ENCODE measurements at regions not wholly inside any gene's neighbourhood (a gene's known extent, or its start where the extent isn't known, plus 50 kb on each side); places are given as distances from the start of the nearest gene placed in this dataset.

DNA sequence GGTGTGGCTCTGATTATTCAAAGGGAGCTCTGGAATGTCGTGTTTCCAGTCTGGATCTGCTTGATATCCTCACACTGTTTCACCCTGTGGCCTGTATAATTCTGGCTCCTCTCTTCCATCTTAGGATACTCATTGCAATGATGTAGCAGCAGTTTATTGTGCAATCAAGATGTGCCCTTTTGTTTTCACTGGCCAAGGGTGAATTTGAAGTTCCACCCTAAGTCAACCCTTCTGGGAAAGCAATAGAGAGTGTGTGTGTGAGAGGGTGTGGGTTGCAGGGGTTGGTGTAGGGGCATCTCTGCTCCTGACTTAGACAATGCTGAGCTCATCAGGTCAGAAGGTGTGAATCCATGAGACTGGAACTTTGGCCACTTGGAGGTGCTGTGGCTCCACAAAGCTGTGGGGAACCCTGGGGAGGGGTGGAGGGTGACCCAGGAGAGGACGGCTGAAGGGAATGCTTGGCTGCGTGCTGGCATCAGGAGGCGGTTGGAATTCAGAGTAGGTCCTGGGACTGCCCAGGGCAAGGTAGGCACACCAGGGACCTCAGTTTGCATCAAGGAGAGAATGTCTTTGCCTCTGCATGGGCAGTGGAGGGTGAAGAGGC is 118.0 kb upstream of the PRSS58 start:
- Histone ChIP-seq H3K4me1 (ENCODE audit: control insufficient read depth in 2 of 2, insufficient read depth in 2 of 2, low read length in 2 of 2) (peaks cover 0 to 2% of the 10 kb centered on the region in 2 donors), H3K27ac (ENCODE audit: low read depth in 2 of 2, low read length in 2 of 2) (no peak overlapping the region), H3K36me3 (ENCODE audit: control insufficient read depth in 2 of 2, insufficient read depth in 2 of 2, low read length in 2 of 2) (no peaks in the 10 kb centered on the region), H3K9me3 (ENCODE audit: control insufficient read depth in 2 of 2, low read length in 2 of 2) (no peaks in the 10 kb centered on the region), H3K9ac (ENCODE audit: low read depth in 1 of 2, low read length in 2 of 2) (no peak overlapping the region), H3K27me3 (ENCODE audit: control insufficient read depth in 2 of 2, insufficient read depth in 2 of 2, low read length in 2 of 2) (no peaks in the 10 kb centered on the region), H3K4me3 (ENCODE audit: low read length in 2 of 2) (no peak overlapping the region)

DNA sequence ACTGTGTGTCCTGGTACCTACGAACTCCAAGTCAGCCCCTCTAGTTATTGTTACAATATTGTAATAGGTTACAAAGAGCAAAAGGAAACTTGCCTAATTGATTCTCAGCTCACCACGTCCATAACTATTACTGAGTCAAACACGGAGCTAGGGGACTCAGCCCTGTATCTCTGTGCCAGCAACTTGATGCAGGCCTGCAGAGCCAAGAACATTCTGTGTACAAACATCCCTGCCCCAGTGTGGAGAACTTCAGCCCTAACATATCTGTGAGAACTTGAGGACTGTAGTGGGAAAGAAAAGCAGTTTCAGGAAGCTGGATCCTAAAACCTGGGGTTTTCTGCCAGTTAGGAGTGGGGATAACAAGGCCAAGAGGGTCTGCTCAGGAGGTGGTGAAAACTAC is 114.9 kb upstream of the PRSS58 start:
- Histone ChIP-seq H3K36me3 (ENCODE audit: control insufficient read depth in 2 of 2, insufficient read depth in 2 of 2, low read length in 2 of 2) (no peaks in the 10 kb centered on the region), H3K27ac (ENCODE audit: low read depth in 2 of 2, low read length in 2 of 2) (peak overlapping the region in 1 of 2 donors; percentile 42), H3K9ac (ENCODE audit: low read depth in 1 of 2, low read length in 2 of 2) (no peak overlapping the region), H3K9me3 (ENCODE audit: control insufficient read depth in 2 of 2, low read length in 2 of 2) (no peaks in the 10 kb centered on the region), H3K4me1 (ENCODE audit: control insufficient read depth in 2 of 2, insufficient read depth in 2 of 2, low read length in 2 of 2) (peaks cover 0 to 2% of the 10 kb centered on the region in 2 donors), H3K4me3 (ENCODE audit: low read length in 2 of 2) (no peak overlapping the region), H3K27me3 (ENCODE audit: control insufficient read depth in 2 of 2, insufficient read depth in 2 of 2, low read length in 2 of 2) (no peaks in the 10 kb centered on the region)

DNA sequence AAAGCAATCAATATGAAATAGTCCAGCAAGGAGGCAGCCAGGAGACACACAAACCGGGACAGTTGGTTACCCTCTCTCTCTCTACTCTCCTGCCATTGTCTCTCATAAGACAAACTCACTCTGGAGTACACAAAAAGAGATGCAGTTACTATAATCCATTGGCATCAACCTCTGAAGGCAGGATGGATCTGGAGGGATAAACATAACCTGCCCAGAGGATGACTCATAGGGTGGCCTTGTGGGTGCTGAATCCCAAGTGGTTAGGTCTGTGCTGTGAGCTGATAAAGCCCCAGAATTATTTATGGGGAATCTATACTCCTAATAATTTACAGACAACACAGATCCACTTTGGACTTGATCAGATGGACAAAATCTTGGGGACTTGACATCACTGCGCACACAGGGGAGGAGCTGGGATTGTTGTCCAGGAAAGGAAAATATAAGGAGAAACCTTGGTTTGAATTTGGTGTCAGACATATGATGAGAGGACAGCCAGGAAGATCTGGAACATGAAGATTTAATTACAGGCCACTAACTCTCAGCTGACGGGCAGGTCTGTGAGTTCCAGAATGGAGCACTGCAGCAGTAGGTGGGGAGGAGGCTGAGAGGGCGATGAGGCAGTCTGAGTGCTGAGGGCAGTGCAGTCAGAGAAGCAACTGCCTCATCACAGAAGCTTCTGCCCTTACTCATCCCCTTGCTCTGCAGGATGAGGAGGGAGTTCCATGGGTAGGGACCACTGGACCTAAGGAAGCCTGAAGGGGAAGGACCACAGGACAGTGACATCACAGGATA is 113.9 kb upstream of the PRSS58 start:
- H3K4me1 ChIP-seq (ENCODE audit: control insufficient read depth in 2 of 2, insufficient read depth in 2 of 2, low read length in 2 of 2), result peaks cover 0 to 2% of the 10 kb centered on the region in 2 donors
- no peak overlapping the region for H3K27ac ChIP-seq (ENCODE audit: low read depth in 2 of 2, low read length in 2 of 2)
- H3K9ac ChIP-seq (ENCODE audit: low read depth in 1 of 2, low read length in 2 of 2), result no peak overlapping the region
- H3K9me3 ChIP-seq (ENCODE audit: control insufficient read depth in 2 of 2, low read length in 2 of 2), result no peaks in the 10 kb centered on the region
- H3K36me3 ChIP-seq (ENCODE audit: control insufficient read depth in 2 of 2, insufficient read depth in 2 of 2, low read length in 2 of 2), result no peaks in the 10 kb centered on the region
- no peaks in the 10 kb centered on the region for H3K27me3 ChIP-seq (ENCODE audit: control insufficient read depth in 2 of 2, insufficient read depth in 2 of 2, low read length in 2 of 2)
- no peak overlapping the region for H3K4me3 ChIP-seq (ENCODE audit: low read length in 2 of 2)

DNA sequence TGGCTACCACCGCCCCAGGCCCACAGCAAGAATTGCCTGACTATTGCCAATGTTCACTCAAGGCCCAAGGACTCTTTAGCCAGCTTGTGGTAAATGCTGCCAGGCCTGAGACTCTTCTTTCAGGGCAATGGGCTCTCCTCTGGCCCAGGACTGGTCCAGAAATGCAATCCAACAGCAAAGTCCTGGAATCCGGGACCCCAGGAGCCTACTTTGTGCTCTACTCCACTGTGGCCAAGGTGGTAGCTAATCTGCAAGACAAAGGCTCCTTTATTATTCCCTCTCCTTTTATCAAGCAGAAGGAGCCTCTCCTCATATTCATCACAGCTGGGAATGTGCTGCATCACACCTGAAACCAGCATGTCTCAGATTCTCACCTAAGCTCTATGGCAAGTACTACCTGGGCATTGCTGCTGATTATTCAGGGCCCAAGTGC is 107.6 kb upstream of the PRSS58 start:
- Histone ChIP-seq H3K4me3 (ENCODE audit: low read length in 2 of 2) (no peak overlapping the region), H3K4me1 (ENCODE audit: control insufficient read depth in 2 of 2, insufficient read depth in 2 of 2, low read length in 2 of 2) (no peaks in the 10 kb centered on the region), H3K27ac (ENCODE audit: low read depth in 2 of 2, low read length in 2 of 2) (no peak overlapping the region), H3K27me3 (ENCODE audit: control insufficient read depth in 2 of 2, insufficient read depth in 2 of 2, low read length in 2 of 2) (no peaks in the 10 kb centered on the region), H3K9ac (ENCODE audit: low read depth in 1 of 2, low read length in 2 of 2) (no peak overlapping the region), H3K36me3 (ENCODE audit: control insufficient read depth in 2 of 2, insufficient read depth in 2 of 2, low read length in 2 of 2) (no peaks in the 10 kb centered on the region), H3K9me3 (ENCODE audit: control insufficient read depth in 2 of 2, low read length in 2 of 2) (no peaks in the 10 kb centered on the region)

DNA sequence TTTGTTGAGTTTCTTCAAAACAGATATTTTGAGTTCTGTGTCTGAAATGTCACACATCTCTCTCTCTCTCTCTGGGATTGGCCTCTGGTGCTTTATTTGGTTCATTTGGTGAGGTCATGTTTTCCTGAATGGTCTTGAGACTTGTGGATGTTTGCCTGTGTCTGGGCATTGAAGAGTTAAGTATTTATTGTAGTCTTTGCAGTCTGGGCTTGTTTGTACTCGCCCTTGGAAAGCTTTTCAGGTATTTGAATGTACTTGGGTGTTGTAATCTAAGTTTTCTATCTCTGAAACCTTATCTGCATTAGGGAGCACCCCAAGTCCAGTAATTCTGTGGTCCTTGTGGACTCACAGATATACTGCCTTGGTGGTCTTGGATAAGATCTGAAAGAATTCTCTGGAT is 106.7 kb upstream of the PRSS58 start:
- H3K4me1 ChIP-seq (ENCODE audit: control insufficient read depth in 2 of 2, insufficient read depth in 2 of 2, low read length in 2 of 2), result no peaks in the 10 kb centered on the region
- H3K36me3 ChIP-seq (ENCODE audit: control insufficient read depth in 2 of 2, insufficient read depth in 2 of 2, low read length in 2 of 2), result no peaks in the 10 kb centered on the region
- H3K4me3 ChIP-seq (ENCODE audit: low read length in 2 of 2), result no peak overlapping the region

DNA sequence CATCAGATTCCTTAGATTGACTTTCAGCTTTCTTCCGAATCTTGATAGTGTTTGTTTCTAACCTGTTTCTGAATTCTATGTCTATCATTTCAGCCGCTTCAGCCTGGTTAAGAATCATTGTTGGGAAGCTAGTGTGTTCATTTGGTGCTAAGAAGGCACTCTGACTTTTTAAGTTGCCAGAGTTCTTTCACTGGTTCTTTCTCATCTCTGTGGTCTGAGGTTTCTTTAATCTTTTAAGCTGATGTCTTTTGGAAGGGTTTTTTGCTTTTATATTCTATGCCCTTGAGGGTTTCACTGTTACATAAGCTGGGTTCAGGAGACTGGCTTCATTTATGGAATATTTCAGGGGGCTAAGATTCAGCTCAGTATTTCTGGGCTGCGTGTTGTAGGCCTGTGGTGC is 104.5 kb upstream of the PRSS58 start:
- Histone ChIP-seq H3K4me1 (ENCODE audit: control insufficient read depth in 2 of 2, insufficient read depth in 2 of 2, low read length in 2 of 2) (peaks cover 0 to 6% of the 10 kb centered on the region in 2 donors), H3K9ac (ENCODE audit: low read depth in 1 of 2, low read length in 2 of 2) (no peak overlapping the region), H3K9me3 (ENCODE audit: control insufficient read depth in 2 of 2, low read length in 2 of 2) (no peaks in the 10 kb centered on the region), H3K27me3 (ENCODE audit: control insufficient read depth in 2 of 2, insufficient read depth in 2 of 2, low read length in 2 of 2) (no peaks in the 10 kb centered on the region), H3K4me3 (ENCODE audit: low read length in 2 of 2) (no peak overlapping the region), H3K27ac (ENCODE audit: low read depth in 2 of 2, low read length in 2 of 2) (no peak overlapping the region), H3K36me3 (ENCODE audit: control insufficient read depth in 2 of 2, insufficient read depth in 2 of 2, low read length in 2 of 2) (no peaks in the 10 kb centered on the region)

More for the DNA sequence above, 106.7 kb upstream of the PRSS58 start:
- Histone ChIP-seq H3K9me3 (ENCODE audit: control insufficient read depth in 2 of 2, low read length in 2 of 2) (no peaks in the 10 kb centered on the region), H3K27me3 (ENCODE audit: control insufficient read depth in 2 of 2, insufficient read depth in 2 of 2, low read length in 2 of 2) (no peaks in the 10 kb centered on the region), H3K27ac (ENCODE audit: low read depth in 2 of 2, low read length in 2 of 2) (no peak overlapping the region), H3K9ac (ENCODE audit: low read depth in 1 of 2, low read length in 2 of 2) (no peak overlapping the region)

DNA sequence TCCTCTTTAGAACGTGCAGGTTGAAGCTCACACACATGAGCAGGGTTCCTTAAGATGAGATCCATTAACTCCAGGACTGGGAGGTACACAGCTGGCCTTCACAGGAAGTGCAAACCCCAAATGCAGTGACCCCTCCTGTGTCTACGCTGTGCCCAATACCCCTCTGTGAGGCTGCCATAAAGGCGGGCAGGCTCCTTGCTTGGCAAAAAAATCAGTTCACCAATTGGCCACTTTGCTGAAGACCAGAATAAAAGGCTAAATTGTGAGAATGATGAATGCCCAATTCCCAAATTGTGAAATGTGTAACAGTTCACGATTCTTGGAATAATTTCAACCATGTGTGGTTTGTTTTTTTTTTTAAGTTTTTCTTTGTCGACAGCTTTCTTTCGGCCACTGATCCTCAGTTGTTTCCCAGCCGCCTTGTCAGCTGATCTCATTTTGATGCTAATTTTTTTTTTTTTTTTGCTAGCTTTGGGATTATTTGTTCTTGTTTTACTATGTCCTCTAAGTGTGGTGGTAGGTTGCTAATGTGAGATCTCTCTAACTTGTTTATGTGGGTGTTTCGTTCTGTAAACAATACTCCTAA is 101.9 kb upstream of the PRSS58 start:
- Histone ChIP-seq H3K9ac (ENCODE audit: low read depth in 1 of 2, low read length in 2 of 2) (no peak overlapping the region), H3K27me3 (ENCODE audit: control insufficient read depth in 2 of 2, insufficient read depth in 2 of 2, low read length in 2 of 2) (no peaks in the 10 kb centered on the region), H3K4me1 (ENCODE audit: control insufficient read depth in 2 of 2, insufficient read depth in 2 of 2, low read length in 2 of 2) (peaks cover 2 to 6% of the 10 kb centered on the region in 2 donors), H3K9me3 (ENCODE audit: control insufficient read depth in 2 of 2, low read length in 2 of 2) (no peaks in the 10 kb centered on the region), H3K27ac (ENCODE audit: low read depth in 2 of 2, low read length in 2 of 2) (no peak overlapping the region), H3K36me3 (ENCODE audit: control insufficient read depth in 2 of 2, insufficient read depth in 2 of 2, low read length in 2 of 2) (no peaks in the 10 kb centered on the region), H3K4me3 (ENCODE audit: low read length in 2 of 2) (no peak overlapping the region)

DNA sequence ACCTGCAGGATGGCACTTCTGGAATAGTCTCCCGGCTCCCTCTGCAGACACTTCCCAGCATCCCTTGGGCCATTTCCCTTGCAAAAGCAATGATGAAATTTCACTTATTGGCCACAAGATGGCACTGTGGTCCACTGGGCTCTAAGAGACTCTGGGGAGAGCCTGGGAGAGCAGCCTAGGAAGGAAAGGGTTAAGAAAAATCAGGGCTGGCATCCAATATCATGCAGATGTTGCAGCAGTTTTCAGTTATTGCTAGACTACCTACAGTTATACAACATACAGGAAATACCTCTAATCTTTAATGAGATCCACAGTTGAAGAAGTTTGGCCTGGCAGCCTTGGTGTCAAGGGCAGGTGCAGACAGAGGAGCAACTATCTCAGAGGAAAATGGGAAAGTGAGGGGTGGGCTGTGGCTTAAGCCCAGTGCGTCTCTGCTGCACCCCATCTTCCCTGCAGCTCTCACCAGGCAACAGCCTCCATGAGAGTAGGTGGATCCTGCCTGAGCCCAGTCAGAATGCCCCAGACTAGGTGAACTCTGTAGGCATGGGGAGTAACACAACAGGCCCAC is 100.2 kb upstream of the PRSS58 start:
- Histone ChIP-seq H3K27ac (ENCODE audit: low read depth in 2 of 2, low read length in 2 of 2) (no peak overlapping the region), H3K36me3 (ENCODE audit: control insufficient read depth in 2 of 2, insufficient read depth in 2 of 2, low read length in 2 of 2) (no peaks in the 10 kb centered on the region), H3K27me3 (ENCODE audit: control insufficient read depth in 2 of 2, insufficient read depth in 2 of 2, low read length in 2 of 2) (no peaks in the 10 kb centered on the region), H3K4me1 (ENCODE audit: control insufficient read depth in 2 of 2, insufficient read depth in 2 of 2, low read length in 2 of 2) (peaks cover 2 to 6% of the 10 kb centered on the region in 2 donors), H3K9ac (ENCODE audit: low read depth in 1 of 2, low read length in 2 of 2) (no peak overlapping the region), H3K9me3 (ENCODE audit: control insufficient read depth in 2 of 2, low read length in 2 of 2) (no peaks in the 10 kb centered on the region), H3K4me3 (ENCODE audit: low read length in 2 of 2) (no peak overlapping the region)

DNA sequence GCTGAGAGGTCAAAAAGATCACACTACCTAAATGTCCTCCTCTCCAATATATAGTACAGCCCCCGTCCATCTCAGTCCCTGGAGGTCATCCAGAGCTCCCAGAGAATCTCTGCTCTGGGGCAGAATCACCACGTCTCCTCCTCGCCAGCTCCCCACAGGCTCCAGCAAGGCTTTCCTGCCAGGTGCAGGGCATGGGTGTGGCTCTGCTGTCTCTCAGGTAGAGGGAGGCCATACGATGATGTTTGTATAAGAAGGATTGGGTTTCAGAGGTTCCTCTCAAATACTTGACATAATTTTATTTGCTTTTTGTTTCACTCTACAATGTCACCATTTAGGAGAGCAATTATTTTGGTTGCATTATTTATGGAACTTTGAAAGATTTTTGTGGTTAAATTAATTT is 98.3 kb upstream of the PRSS58 start:
- H3K27ac ChIP-seq (ENCODE audit: low read depth in 2 of 2, low read length in 2 of 2), result no peak overlapping the region
- no peaks in the 10 kb centered on the region for H3K9me3 ChIP-seq (ENCODE audit: control insufficient read depth in 2 of 2, low read length in 2 of 2)
- H3K36me3 ChIP-seq (ENCODE audit: control insufficient read depth in 2 of 2, insufficient read depth in 2 of 2, low read length in 2 of 2), result no peaks in the 10 kb centered on the region
- no peaks in the 10 kb centered on the region for H3K27me3 ChIP-seq (ENCODE audit: control insufficient read depth in 2 of 2, insufficient read depth in 2 of 2, low read length in 2 of 2)
- H3K4me3 ChIP-seq (ENCODE audit: low read length in 2 of 2), result no peak overlapping the region
- H3K9ac ChIP-seq (ENCODE audit: low read depth in 1 of 2, low read length in 2 of 2), result no peak overlapping the region
- H3K4me1 ChIP-seq (ENCODE audit: control insufficient read depth in 2 of 2, insufficient read depth in 2 of 2, low read length in 2 of 2), result peaks cover 2 to 6% of the 10 kb centered on the region in 2 donors

DNA sequence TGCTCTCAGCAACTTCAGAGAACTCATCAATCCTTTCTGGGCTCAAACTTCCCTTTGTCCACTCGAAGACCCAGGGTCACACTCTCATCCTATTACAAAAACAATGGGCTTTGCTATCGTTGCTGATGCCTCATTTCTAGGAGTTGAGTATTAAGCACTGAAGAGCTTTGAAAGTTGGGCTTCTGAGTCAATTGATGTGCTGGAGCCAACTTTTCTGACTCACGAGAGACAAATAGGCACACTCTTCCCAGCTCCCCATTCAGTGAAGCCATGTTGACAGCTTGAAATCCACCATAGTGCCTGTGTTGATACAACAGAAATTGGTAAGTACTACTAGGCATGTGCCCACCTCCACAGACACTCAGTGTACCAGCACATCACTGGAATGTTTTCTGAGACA is 97.5 kb upstream of the PRSS58 start:
- H3K36me3 ChIP-seq (ENCODE audit: control insufficient read depth in 2 of 2, insufficient read depth in 2 of 2, low read length in 2 of 2), result no peaks in the 10 kb centered on the region
- no peak overlapping the region for H3K9ac ChIP-seq (ENCODE audit: low read depth in 1 of 2, low read length in 2 of 2)
- no peaks in the 10 kb centered on the region for H3K9me3 ChIP-seq (ENCODE audit: control insufficient read depth in 2 of 2, low read length in 2 of 2)
- no peak overlapping the region for H3K4me3 ChIP-seq (ENCODE audit: low read length in 2 of 2)
- H3K4me1 ChIP-seq (ENCODE audit: control insufficient read depth in 2 of 2, insufficient read depth in 2 of 2, low read length in 2 of 2), result peaks cover 2 to 6% of the 10 kb centered on the region in 2 donors
- no peaks in the 10 kb centered on the region for H3K27me3 ChIP-seq (ENCODE audit: control insufficient read depth in 2 of 2, insufficient read depth in 2 of 2, low read length in 2 of 2)
- H3K27ac ChIP-seq (ENCODE audit: low read depth in 2 of 2, low read length in 2 of 2), result no peak overlapping the region
